ENCODE measurements at regions not wholly inside any gene's neighbourhood (a gene's known extent, or its start where the extent isn't known, plus 50 kb on each side); places are given as distances from the start of the nearest gene placed in this dataset.
"Not testable (repeated sequence)": the region's sequence is repeated elsewhere in the genome, so short reads cannot be mapped to it uniquely, and the experiment has no call there.

GRCh38 chr5:68115584-68115983 is 100.0 kb upstream of the PIK3R1 start:
- DNase-seq (ENCODE audit: low spot score) = no peak

GRCh38 chr5:68114378-68115040 is 101.0 kb upstream of the PIK3R1 start:
- DNase-seq (ENCODE audit: low spot score) = peak; percentile 34

GRCh38 chr5:68112658-68113057 is 102.9 kb upstream of the PIK3R1 start:
- no peak for DNase-seq (ENCODE audit: low spot score)

GRCh38 chr5:68110894-68111293 is 104.7 kb upstream of the PIK3R1 start:
- DNase-seq (ENCODE audit: low spot score) = no peak

- no peak for DNase-seq (ENCODE audit: low spot score)
These were observed 105.3 kb upstream of the PIK3R1 start for GRCh38 chr5:68110264-68110663.

- DNase-seq (ENCODE audit: low spot score) = not testable (repeated sequence)
These were observed 111.3 kb upstream of the PIK3R1 start for GRCh38 chr5:68104217-68104616.

GRCh38 chr5:68103297-68103696 is 112.3 kb upstream of the PIK3R1 start:
- DNase-seq (ENCODE audit: low spot score) = not testable (repeated sequence)

GRCh38 chr5:68099327-68099726 is 116.2 kb upstream of the PIK3R1 start:
- DNase-seq (ENCODE audit: low spot score) = no peak

- DNase-seq (ENCODE audit: low spot score) = no peak
These were observed 121.9 kb upstream of the PIK3R1 start for GRCh38 chr5:68093455-68094159.

- no peak for DNase-seq (ENCODE audit: low spot score)
These were observed 127.3 kb upstream of the PIK3R1 start for GRCh38 chr5:68088302-68088701.

GRCh38 chr5:68087866-68088265 is 127.7 kb upstream of the PIK3R1 start:
- no peak for DNase-seq (ENCODE audit: low spot score)

- peak; percentile 33 for DNase-seq (ENCODE audit: low spot score)
These were observed 128.7 kb upstream of the PIK3R1 start for GRCh38 chr5:68086857-68087256.

GRCh38 chr5:68086439-68086838 is 129.1 kb upstream of the PIK3R1 start:
- DNase-seq (ENCODE audit: low spot score) = no peak

GRCh38 chr5:68084396-68084795 is 131.2 kb upstream of the PIK3R1 start:
- DNase-seq (ENCODE audit: low spot score) = no peak

GRCh38 chr5:68080282-68081050 is 135.1 kb upstream of the PIK3R1 start:
- no peak for DNase-seq (ENCODE audit: low spot score)

- DNase-seq (ENCODE audit: low spot score) = no peak
These were observed 138.1 kb upstream of the PIK3R1 start for GRCh38 chr5:68077349-68077894.

GRCh38 chr5:68074633-68075032 is 140.9 kb upstream of the PIK3R1 start:
- DNase-seq (ENCODE audit: low spot score) = no peak

GRCh38 chr5:68074048-68074632 is 141.4 kb upstream of the PIK3R1 start:
- DNase-seq (ENCODE audit: low spot score) = no peak

- DNase-seq (ENCODE audit: low spot score) = no peak
These were observed 143.8 kb upstream of the PIK3R1 start for GRCh38 chr5:68071736-68072135.

- DNase-seq (ENCODE audit: low spot score) = no peak
These were observed 144.3 kb upstream of the PIK3R1 start for GRCh38 chr5:68071282-68071632.

- no peak for DNase-seq (ENCODE audit: low spot score)
These were observed 144.8 kb upstream of the PIK3R1 start for GRCh38 chr5:68070591-68071281.

Data from kidney tubule cell (primary cell).